ENCODE measurements at regions not wholly inside any gene's neighbourhood (a gene's known extent, or its start where the extent isn't known, plus 50 kb on each side); places are given as distances from the start of the nearest gene placed in this dataset.

GRCh38 chr1:184257873-184258272 is 129.0 kb upstream of the C1orf21 start:
- Mint-ChIP-seq H3K4me1 (no peaks in the 10 kb centered on the region), H3K9me3 (peaks cover 0 to 5% (median 0%) of the 10 kb centered on the region in 3 donors), H3K36me3 (no peaks in the 10 kb centered on the region), H3K27ac (no peak overlapping the region), H3K4me3 (no peak overlapping the region), H3K27me3 (peaks cover 5% of the 10 kb centered on the region)

GRCh38 chr1:184258525-184258924 is 128.3 kb upstream of the C1orf21 start:
- Mint-ChIP-seq H3K4me3 (no peak overlapping the region), H3K36me3 (no peaks in the 10 kb centered on the region), H3K4me1 (no peaks in the 10 kb centered on the region), H3K27me3 (peaks cover 5% of the 10 kb centered on the region), H3K9me3 (peaks cover 0 to 5% (median 0%) of the 10 kb centered on the region in 3 donors), H3K27ac (no peak overlapping the region)

GRCh38 chr1:184260382-184260781 is 126.4 kb upstream of the C1orf21 start:
- H3K4me1 Mint-ChIP-seq: no peaks in the 10 kb centered on the region
- H3K36me3 Mint-ChIP-seq: no peaks in the 10 kb centered on the region
- peaks cover 5% of the 10 kb centered on the region for H3K27me3 Mint-ChIP-seq
- H3K9me3 Mint-ChIP-seq: peaks cover 0 to 5% (median 0%) of the 10 kb centered on the region in 3 donors
- no peak overlapping the region for H3K27ac Mint-ChIP-seq
- no peak overlapping the region for H3K4me3 Mint-ChIP-seq

- Mint-ChIP-seq H3K9me3 (peaks cover 0 to 3% (median 0%) of the 10 kb centered on the region in 3 donors), H3K36me3 (no peaks in the 10 kb centered on the region), H3K4me3 (no peak overlapping the region), H3K27ac (no peak overlapping the region), H3K4me1 (no peaks in the 10 kb centered on the region), H3K27me3 (peaks cover 5% of the 10 kb centered on the region)
Measured at GRCh38 chr1:184262109-184262508, 124.7 kb upstream of the C1orf21 start.

- H3K9me3 Mint-ChIP-seq: no peaks in the 10 kb centered on the region
- no peak overlapping the region for H3K4me3 Mint-ChIP-seq
- no peaks in the 10 kb centered on the region for H3K27me3 Mint-ChIP-seq
- no peak overlapping the region for H3K27ac Mint-ChIP-seq
- H3K36me3 Mint-ChIP-seq: no peaks in the 10 kb centered on the region
- H3K4me1 Mint-ChIP-seq: no peaks in the 10 kb centered on the region
Measured at GRCh38 chr1:184267747-184268146, 119.1 kb upstream of the C1orf21 start.

GRCh38 chr1:184270556-184270955 is 116.3 kb upstream of the C1orf21 start:
- H3K27me3 Mint-ChIP-seq: no peaks in the 10 kb centered on the region
- H3K4me3 Mint-ChIP-seq: no peak overlapping the region
- H3K36me3 Mint-ChIP-seq: no peaks in the 10 kb centered on the region
- no peak overlapping the region for H3K27ac Mint-ChIP-seq
- H3K4me1 Mint-ChIP-seq: no peaks in the 10 kb centered on the region
- no peaks in the 10 kb centered on the region for H3K9me3 Mint-ChIP-seq

- no peaks in the 10 kb centered on the region for H3K4me1 Mint-ChIP-seq
- H3K9me3 Mint-ChIP-seq: no peaks in the 10 kb centered on the region
- no peak overlapping the region for H3K4me3 Mint-ChIP-seq
- H3K27me3 Mint-ChIP-seq: no peaks in the 10 kb centered on the region
- no peaks in the 10 kb centered on the region for H3K36me3 Mint-ChIP-seq
- no peak overlapping the region for H3K27ac Mint-ChIP-seq
Measured at GRCh38 chr1:184272175-184272866, 114.5 kb upstream of the C1orf21 start.

- H3K4me1 Mint-ChIP-seq: no peaks in the 10 kb centered on the region
- no peak overlapping the region for H3K27ac Mint-ChIP-seq
- no peaks in the 10 kb centered on the region for H3K27me3 Mint-ChIP-seq
- peaks cover 0 to 3% (median 3%) of the 10 kb centered on the region in 3 donors for H3K9me3 Mint-ChIP-seq
- no peak overlapping the region for H3K4me3 Mint-ChIP-seq
- H3K36me3 Mint-ChIP-seq: no peaks in the 10 kb centered on the region
Measured at GRCh38 chr1:184276416-184276815, 110.4 kb upstream of the C1orf21 start.

GRCh38 chr1:184279911-184280458 is 106.8 kb upstream of the C1orf21 start:
- Mint-ChIP-seq H3K9me3 (peaks cover 0 to 3% (median 3%) of the 10 kb centered on the region in 3 donors), H3K36me3 (no peaks in the 10 kb centered on the region), H3K4me1 (no peaks in the 10 kb centered on the region), H3K27me3 (no peaks in the 10 kb centered on the region), H3K4me3 (no peak overlapping the region), H3K27ac (no peak overlapping the region)

GRCh38 chr1:184283999-184284398 is 102.8 kb upstream of the C1orf21 start:
- Mint-ChIP-seq H3K27me3 (no peaks in the 10 kb centered on the region), H3K9me3 (peaks cover 0 to 10% (median 3%) of the 10 kb centered on the region in 3 donors), H3K4me1 (no peaks in the 10 kb centered on the region), H3K4me3 (no peak overlapping the region), H3K27ac (no peak overlapping the region), H3K36me3 (no peaks in the 10 kb centered on the region)

- Mint-ChIP-seq H3K36me3 (no peaks in the 10 kb centered on the region), H3K27ac (no peak overlapping the region), H3K4me1 (no peaks in the 10 kb centered on the region), H3K27me3 (no peaks in the 10 kb centered on the region), H3K4me3 (no peak overlapping the region), H3K9me3 (peaks cover 0 to 7% (median 3%) of the 10 kb centered on the region in 3 donors)
Measured at GRCh38 chr1:184284900-184285299, 101.9 kb upstream of the C1orf21 start.

- no peaks in the 10 kb centered on the region for H3K36me3 Mint-ChIP-seq
- H3K27ac Mint-ChIP-seq: no peak overlapping the region
- peaks cover 0 to 9% (median 2%) of the 10 kb centered on the region in 3 donors for H3K9me3 Mint-ChIP-seq
- H3K4me3 Mint-ChIP-seq: no peak overlapping the region
- no peaks in the 10 kb centered on the region for H3K4me1 Mint-ChIP-seq
- H3K27me3 Mint-ChIP-seq: no peaks in the 10 kb centered on the region
Measured at GRCh38 chr1:184285401-184286087, 101.3 kb upstream of the C1orf21 start.

GRCh38 chr1:184287001-184287400 is 99.8 kb upstream of the C1orf21 start:
- Mint-ChIP-seq H3K36me3 (no peaks in the 10 kb centered on the region), H3K27ac (no peak overlapping the region), H3K9me3 (peaks cover 0 to 13% (median 9%) of the 10 kb centered on the region in 3 donors), H3K27me3 (no peaks in the 10 kb centered on the region), H3K4me1 (no peaks in the 10 kb centered on the region), H3K4me3 (no peak overlapping the region)

GRCh38 chr1:184289825-184290550 is 96.8 kb upstream of the C1orf21 start:
- H3K27me3 Mint-ChIP-seq: no peaks in the 10 kb centered on the region
- H3K4me1 Mint-ChIP-seq: no peaks in the 10 kb centered on the region
- H3K27ac Mint-ChIP-seq: no peak overlapping the region
- no peaks in the 10 kb centered on the region for H3K36me3 Mint-ChIP-seq
- H3K4me3 Mint-ChIP-seq: no peak overlapping the region
- peaks cover 3 to 18% (median 13%) of the 10 kb centered on the region in 3 donors for H3K9me3 Mint-ChIP-seq

GRCh38 chr1:184291701-184292100 is 95.1 kb upstream of the C1orf21 start:
- no peaks in the 10 kb centered on the region for H3K36me3 Mint-ChIP-seq
- H3K4me1 Mint-ChIP-seq: no peaks in the 10 kb centered on the region
- peaks cover 5% of the 10 kb centered on the region for H3K27me3 Mint-ChIP-seq
- no peak overlapping the region for H3K27ac Mint-ChIP-seq
- H3K4me3 Mint-ChIP-seq: no peak overlapping the region
- peaks cover 3 to 18% (median 9%) of the 10 kb centered on the region in 3 donors for H3K9me3 Mint-ChIP-seq

Data from IgD-negative memory B cell (primary cell).